ENCODE measurements at regions not wholly inside any gene's neighbourhood (a gene's known extent, or its start where the extent isn't known, plus 50 kb on each side); places are given as distances from the start of the nearest gene placed in this dataset.

- Histone ChIP-seq H3K9me3 (ENCODE audit: control insufficient read depth in 2 of 2, insufficient read depth in 1 of 2, low read length in 1 of 2) (no peaks in the 10 kb centered on the region), H3K4me1 (ENCODE audit: control insufficient read depth in 2 of 2, insufficient read depth in 2 of 2, low read length in 2 of 2) (no peaks in the 10 kb centered on the region), H3K27ac (ENCODE audit: low read depth in 1 of 2, low read length in 1 of 2) (no peak overlapping the region), H3K27me3 (ENCODE audit: control insufficient read depth in 2 of 2, insufficient read depth in 1 of 2, low read length in 1 of 2) (no peaks in the 10 kb centered on the region), H3K36me3 (ENCODE audit: control insufficient read depth in 2 of 2, insufficient read depth in 2 of 2, low read length in 1 of 2) (no peaks in the 10 kb centered on the region), H3K4me3 (ENCODE audit: low read length in 2 of 2) (no peak overlapping the region)
- WGBS, result 88% methylated on average over 2 of the region's 2 CpGs
- no peak for DNase-seq (ENCODE audit: low read depth in 6 of 9, low spot score in 9 of 9)
Observed at GRCh38 chr21:30104241-30104640, 62.4 kb downstream of the CLDN17 start.

DNA sequence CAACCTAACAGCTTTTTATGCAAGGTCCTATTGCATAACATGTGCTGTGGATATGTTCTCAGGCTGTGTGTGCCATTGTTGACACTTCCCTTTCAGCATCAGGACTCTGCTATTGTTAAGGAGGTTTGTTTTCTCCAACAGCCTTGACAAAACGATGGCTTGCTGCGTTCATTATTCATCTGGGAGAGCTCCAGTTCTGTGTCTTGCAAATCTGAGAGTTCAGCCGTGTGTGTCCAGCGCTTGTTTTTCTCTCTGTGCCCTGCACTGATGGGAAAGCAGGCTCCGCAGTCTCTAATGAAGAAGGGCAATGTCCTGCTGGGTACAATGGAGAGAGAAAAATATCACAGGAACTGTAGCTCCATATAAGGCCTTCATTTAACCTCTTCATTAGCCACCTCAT lies 63.7 kb downstream of the CLDN17 start:
- WGBS, result 56% methylated on average over 5 of the region's 5 CpGs
- H3K27me3 ChIP-seq (ENCODE audit: control insufficient read depth in 2 of 2, insufficient read depth in 1 of 2, low read length in 1 of 2), result no peaks in the 10 kb centered on the region
- no peaks in the 10 kb centered on the region for H3K9me3 ChIP-seq (ENCODE audit: control insufficient read depth in 2 of 2, insufficient read depth in 1 of 2, low read length in 1 of 2)
- no peaks in the 10 kb centered on the region for H3K36me3 ChIP-seq (ENCODE audit: control insufficient read depth in 2 of 2, insufficient read depth in 2 of 2, low read length in 1 of 2)
- no peak overlapping the region for H3K27ac ChIP-seq (ENCODE audit: low read depth in 1 of 2, low read length in 1 of 2)
- H3K4me3 ChIP-seq (ENCODE audit: low read length in 2 of 2), result no peak overlapping the region
- no peaks in the 10 kb centered on the region for H3K4me1 ChIP-seq (ENCODE audit: control insufficient read depth in 2 of 2, insufficient read depth in 2 of 2, low read length in 2 of 2)
- no peak for DNase-seq (ENCODE audit: low read depth in 6 of 9, low spot score in 9 of 9)

- Histone ChIP-seq H3K4me3 (ENCODE audit: low read length in 2 of 2) (no peak overlapping the region), H3K36me3 (ENCODE audit: control insufficient read depth in 2 of 2, insufficient read depth in 2 of 2, low read length in 1 of 2) (no peaks in the 10 kb centered on the region), H3K9me3 (ENCODE audit: control insufficient read depth in 2 of 2, insufficient read depth in 1 of 2, low read length in 1 of 2) (no peaks in the 10 kb centered on the region), H3K27me3 (ENCODE audit: control insufficient read depth in 2 of 2, insufficient read depth in 1 of 2, low read length in 1 of 2) (no peaks in the 10 kb centered on the region), H3K27ac (ENCODE audit: low read depth in 1 of 2, low read length in 1 of 2) (no peak overlapping the region), H3K4me1 (ENCODE audit: control insufficient read depth in 2 of 2, insufficient read depth in 2 of 2, low read length in 2 of 2) (no peaks in the 10 kb centered on the region)
- DNase-seq (ENCODE audit: low read depth in 6 of 9, low spot score in 9 of 9), result no peak
- 90% methylated on average over 4 of the region's 4 CpGs for WGBS
Observed at GRCh38 chr21:30101967-30102366, 64.6 kb downstream of the CLDN17 start.

- H3K4me3 ChIP-seq (ENCODE audit: low read length in 2 of 2), result no peak overlapping the region
- H3K4me1 ChIP-seq (ENCODE audit: control insufficient read depth in 2 of 2, insufficient read depth in 2 of 2, low read length in 2 of 2), result no peaks in the 10 kb centered on the region
- no peaks in the 10 kb centered on the region for H3K36me3 ChIP-seq (ENCODE audit: control insufficient read depth in 2 of 2, insufficient read depth in 2 of 2, low read length in 1 of 2)
- no peaks in the 10 kb centered on the region for H3K9me3 ChIP-seq (ENCODE audit: control insufficient read depth in 2 of 2, insufficient read depth in 1 of 2, low read length in 1 of 2)
- 94% methylated on average over 5 of the region's 5 CpGs for WGBS
- H3K27ac ChIP-seq (ENCODE audit: low read depth in 1 of 2, low read length in 1 of 2), result no peak overlapping the region
- H3K27me3 ChIP-seq (ENCODE audit: control insufficient read depth in 2 of 2, insufficient read depth in 1 of 2, low read length in 1 of 2), result no peaks in the 10 kb centered on the region
- no peak for DNase-seq (ENCODE audit: low read depth in 6 of 9, low spot score in 9 of 9)
Observed at GRCh38 chr21:30097791-30098190, 68.8 kb downstream of the CLDN17 start.

- DNase-seq (ENCODE audit: low read depth in 6 of 9, low spot score in 9 of 9), result no peak
- Histone ChIP-seq H3K36me3 (ENCODE audit: control insufficient read depth in 2 of 2, insufficient read depth in 2 of 2, low read length in 1 of 2) (no peaks in the 10 kb centered on the region), H3K9me3 (ENCODE audit: control insufficient read depth in 2 of 2, insufficient read depth in 1 of 2, low read length in 1 of 2) (no peaks in the 10 kb centered on the region)
Observed at GRCh38 chr21:30083225-30083945, 83.2 kb downstream of the CLDN17 start.

DNA sequence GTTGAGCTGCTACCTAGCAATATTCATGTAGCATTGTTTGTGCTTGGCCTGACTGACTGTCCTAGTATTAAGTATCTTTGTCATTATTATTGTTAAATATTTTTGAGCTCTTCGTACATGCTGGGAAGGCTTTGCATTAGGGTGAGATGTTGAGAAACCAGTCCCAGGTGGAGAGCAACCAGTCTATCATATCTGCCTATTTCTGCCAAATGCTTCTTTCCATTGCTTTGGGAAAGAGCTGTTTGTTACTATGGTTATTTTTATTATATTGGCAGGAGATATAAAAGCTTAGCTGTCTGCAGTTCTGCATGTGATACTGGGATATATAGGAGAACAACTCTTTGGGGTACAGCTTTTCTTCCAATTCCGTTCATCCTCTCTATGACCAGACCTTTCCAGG lies 85.1 kb downstream of the CLDN17 start:
- H3K27me3 ChIP-seq (ENCODE audit: control insufficient read depth in 2 of 2, insufficient read depth in 1 of 2, low read length in 1 of 2), result no peaks in the 10 kb centered on the region
- 92% methylated on average over 2 of the region's 2 CpGs for WGBS
- no peak for DNase-seq (ENCODE audit: low read depth in 6 of 9, low spot score in 9 of 9)

More at GRCh38 chr21:30083225-30083945, 83.2 kb downstream of the CLDN17 start:
- WGBS, result 55% methylated on average over 4 of the region's 4 CpGs
- H3K27ac ChIP-seq (ENCODE audit: low read depth in 1 of 2, low read length in 1 of 2), result no peak overlapping the region
- H3K4me1 ChIP-seq (ENCODE audit: control insufficient read depth in 2 of 2, insufficient read depth in 2 of 2, low read length in 2 of 2), result no peaks in the 10 kb centered on the region
- H3K27me3 ChIP-seq (ENCODE audit: control insufficient read depth in 2 of 2, insufficient read depth in 1 of 2, low read length in 1 of 2), result no peaks in the 10 kb centered on the region
- H3K4me3 ChIP-seq (ENCODE audit: low read length in 2 of 2), result no peak overlapping the region

DNA sequence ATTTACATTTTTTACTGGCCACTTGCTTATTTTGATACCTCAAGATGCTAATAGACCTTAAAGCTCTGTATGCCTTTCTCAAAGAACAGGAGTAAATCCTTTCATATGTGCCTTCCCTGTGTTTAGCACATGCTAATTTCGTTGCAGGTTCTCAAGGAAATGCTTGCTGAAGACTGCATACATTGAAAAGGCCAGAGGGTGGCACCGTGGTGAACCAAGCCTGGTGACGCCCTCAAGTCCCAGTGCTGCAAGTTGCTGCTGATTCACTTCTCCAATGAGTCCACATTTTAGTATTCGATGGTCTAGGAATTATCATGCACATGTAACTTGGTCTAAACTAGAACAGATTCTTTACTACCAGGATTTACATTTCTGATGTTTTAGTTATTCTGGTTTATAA lies 94.1 kb downstream of the CLDN17 start:
- no peaks in the 10 kb centered on the region for H3K9me3 ChIP-seq (ENCODE audit: control insufficient read depth in 2 of 2, insufficient read depth in 1 of 2, low read length in 1 of 2)
- H3K4me1 ChIP-seq (ENCODE audit: control insufficient read depth in 2 of 2, insufficient read depth in 2 of 2, low read length in 2 of 2), result no peaks in the 10 kb centered on the region
- no peaks in the 10 kb centered on the region for H3K27me3 ChIP-seq (ENCODE audit: control insufficient read depth in 2 of 2, insufficient read depth in 1 of 2, low read length in 1 of 2)
- no peak overlapping the region for H3K4me3 ChIP-seq (ENCODE audit: low read length in 2 of 2)
- no peak overlapping the region for H3K27ac ChIP-seq (ENCODE audit: low read depth in 1 of 2, low read length in 1 of 2)
- no peak for DNase-seq (ENCODE audit: low read depth in 6 of 9, low spot score in 9 of 9)
- 11% methylated on average over 4 of the region's 4 CpGs for WGBS
- no peaks in the 10 kb centered on the region for H3K36me3 ChIP-seq (ENCODE audit: control insufficient read depth in 2 of 2, insufficient read depth in 2 of 2, low read length in 1 of 2)

More for the DNA sequence above, 85.1 kb downstream of the CLDN17 start:
- Histone ChIP-seq H3K36me3 (ENCODE audit: control insufficient read depth in 2 of 2, insufficient read depth in 2 of 2, low read length in 1 of 2) (no peaks in the 10 kb centered on the region), H3K9me3 (ENCODE audit: control insufficient read depth in 2 of 2, insufficient read depth in 1 of 2, low read length in 1 of 2) (no peaks in the 10 kb centered on the region), H3K4me1 (ENCODE audit: control insufficient read depth in 2 of 2, insufficient read depth in 2 of 2, low read length in 2 of 2) (no peaks in the 10 kb centered on the region), H3K27ac (ENCODE audit: low read depth in 1 of 2, low read length in 1 of 2) (no peak overlapping the region), H3K4me3 (ENCODE audit: low read length in 2 of 2) (no peak overlapping the region)

DNA sequence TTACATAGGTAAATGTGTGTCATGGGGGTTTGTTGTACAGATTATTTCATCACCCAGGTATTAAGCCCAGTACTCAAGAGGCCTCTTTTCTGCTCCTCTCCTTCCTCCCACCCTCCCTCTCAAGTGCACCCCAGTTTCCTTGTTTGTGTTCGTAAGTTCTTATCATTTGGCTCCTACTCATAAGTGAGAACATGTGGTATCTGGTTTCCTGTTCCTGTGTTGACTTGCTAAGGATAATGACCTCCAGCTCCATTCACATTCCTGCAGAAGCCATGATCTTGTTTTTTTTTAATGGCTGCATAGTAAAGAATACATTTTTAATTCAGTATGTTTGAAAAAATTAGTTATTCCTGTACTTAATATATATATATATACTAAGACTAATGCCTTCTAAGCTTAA lies 107.7 kb downstream of the CLDN17 start:
- no peak for DNase-seq (ENCODE audit: low read depth in 6 of 9, low spot score in 9 of 9)
- H3K27me3 ChIP-seq (ENCODE audit: control insufficient read depth in 2 of 2, insufficient read depth in 1 of 2, low read length in 1 of 2), result no peaks in the 10 kb centered on the region
- no peaks in the 10 kb centered on the region for H3K36me3 ChIP-seq (ENCODE audit: control insufficient read depth in 2 of 2, insufficient read depth in 2 of 2, low read length in 1 of 2)
- H3K4me1 ChIP-seq (ENCODE audit: control insufficient read depth in 2 of 2, insufficient read depth in 2 of 2, low read length in 2 of 2), result no peaks in the 10 kb centered on the region
- no peak overlapping the region for H3K4me3 ChIP-seq (ENCODE audit: low read length in 2 of 2)
- no peak overlapping the region for H3K27ac ChIP-seq (ENCODE audit: low read depth in 1 of 2, low read length in 1 of 2)
- WGBS, result 37% methylated on average over 1 of the region's 1 CpG
- no peaks in the 10 kb centered on the region for H3K9me3 ChIP-seq (ENCODE audit: control insufficient read depth in 2 of 2, insufficient read depth in 1 of 2, low read length in 1 of 2)

GRCh38 chr21:30057108-30057507 lies 109.5 kb downstream of the CLDN17 start:
- DNase-seq (ENCODE audit: low read depth in 6 of 9, low spot score in 9 of 9), result no peak
- WGBS, result 72% methylated on average over 3 of the region's 3 CpGs
- H3K27ac ChIP-seq (ENCODE audit: low read depth in 1 of 2, low read length in 1 of 2), result no peak overlapping the region
- H3K36me3 ChIP-seq (ENCODE audit: control insufficient read depth in 2 of 2, insufficient read depth in 2 of 2, low read length in 1 of 2), result no peaks in the 10 kb centered on the region
- no peaks in the 10 kb centered on the region for H3K9me3 ChIP-seq (ENCODE audit: control insufficient read depth in 2 of 2, insufficient read depth in 1 of 2, low read length in 1 of 2)
- H3K4me3 ChIP-seq (ENCODE audit: low read length in 2 of 2), result no peak overlapping the region
- H3K4me1 ChIP-seq (ENCODE audit: control insufficient read depth in 2 of 2, insufficient read depth in 2 of 2, low read length in 2 of 2), result no peaks in the 10 kb centered on the region
- H3K27me3 ChIP-seq (ENCODE audit: control insufficient read depth in 2 of 2, insufficient read depth in 1 of 2, low read length in 1 of 2), result no peaks in the 10 kb centered on the region
